MM.1S (cell line): ENCODE measurements at regions not wholly inside any gene's neighbourhood (a gene's known extent, or its start where the extent isn't known, plus 50 kb on each side); places are given as distances from the start of the nearest gene placed in this dataset.

Experiments
- CTCF ChIP-seq: fragments of 300-600 bp; sonication (generic); IDR thresholded peaks from 2 replicates; pipeline ENCODE4 v1.5.1; 2016; ENCODE audit warnings: antibody characterized with exemption, low read length, mixed read lengths
- EZH2 ChIP-seq: fragments of 300-600 bp; sonication (generic); optimal IDR thresholded peaks from 2 replicates; pipeline ENCODE3; 2017; ENCODE audit warnings: low read depth, mild to moderate bottlenecking, antibody characterized with exemption, low read length, mixed read lengths
- EZH2phosphoT487 ChIP-seq: fragments of 300-600 bp; sonication (generic); IDR thresholded peaks from 2 replicates; pipeline ENCODE4 v1.6.1; 2018; ENCODE audit warnings: antibody characterized with exemption, low read length

GRCh38 chr14:97159124-97159523, 361.9 kb downstream of the VRK1 start:
- no peak for TF ChIP-seq EZH2
- no peak for TF ChIP-seq CTCF
- TF ChIP-seq EZH2phosphoT487: no peak
